ENCODE measurements at regions not wholly inside any gene's neighbourhood (a gene's known extent, or its start where the extent isn't known, plus 50 kb on each side); places are given as distances from the start of the nearest gene placed in this dataset.
A peak's percentile ranks its signal among the peaks of the same experiment; 100 is the strongest.

GRCh38 chr22:49532869-49533802 lies 294.5 kb downstream of the BRD1 start:
- no peak for TF ChIP-seq MYC (IDR thresholded peaks at IDR 0.05; ENCODE audit: low read depth, low read length)
- no peak for TF ChIP-seq CTCF (IDR thresholded peaks at IDR 0.05; ENCODE audit: low read depth, low read length)
- TF ChIP-seq, protein P1, sequence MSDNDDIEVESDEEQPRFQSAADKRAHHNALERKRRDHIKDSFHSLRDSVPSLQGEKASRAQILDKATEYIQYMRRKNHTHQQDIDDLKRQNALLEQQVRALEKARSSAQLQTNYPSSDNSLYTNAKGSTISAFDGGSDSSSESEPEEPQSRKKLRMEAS (IDR thresholded peaks at IDR 0.05; ENCODE audit: low read depth, low read length): no peak
- no peak for TF ChIP-seq POLR2A (IDR thresholded peaks at IDR 0.05; ENCODE audit: extremely low read depth, insufficient read length)
- no peak for DNase-seq (ENCODE audit: low read depth)
- H3K4me3 ChIP-seq (ENCODE audit: low read depth, low read length): no peak overlapping the region

DNA sequence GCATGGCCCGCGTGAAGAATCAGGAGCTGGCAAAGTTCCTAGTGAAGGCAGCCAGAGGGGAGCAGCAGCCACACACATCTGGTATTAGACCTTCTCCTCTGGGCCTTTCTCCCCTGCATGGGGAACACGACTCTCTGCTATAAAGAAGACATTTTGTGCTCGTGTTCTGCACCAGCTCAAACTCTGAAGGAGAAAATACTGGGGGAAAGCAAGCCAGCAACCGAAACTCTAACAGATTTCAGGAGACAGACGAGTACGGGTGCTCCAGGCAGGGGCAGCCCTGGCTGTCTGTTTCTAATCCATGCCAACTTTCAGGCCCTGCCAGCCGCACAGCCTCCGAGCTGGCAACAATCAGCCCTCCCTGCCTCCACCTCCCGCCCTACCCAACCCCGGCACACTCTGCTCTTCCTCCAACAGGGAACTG lies 296.3 kb downstream of the BRD1 start:
- no peak overlapping the region for H3K4me3 ChIP-seq (ENCODE audit: low read depth, low read length)
- no peak for DNase-seq (ENCODE audit: low read depth)
- TF ChIP-seq MYC (IDR thresholded peaks at IDR 0.05; ENCODE audit: low read depth, low read length): no peak
- no peak for TF ChIP-seq CTCF (IDR thresholded peaks at IDR 0.05; ENCODE audit: low read depth, low read length)
- no peak for TF ChIP-seq POLR2A (IDR thresholded peaks at IDR 0.05; ENCODE audit: extremely low read depth, insufficient read length)
- TF ChIP-seq, protein P1 (IDR thresholded peaks at IDR 0.05; ENCODE audit: low read depth, low read length): no peak

DNA sequence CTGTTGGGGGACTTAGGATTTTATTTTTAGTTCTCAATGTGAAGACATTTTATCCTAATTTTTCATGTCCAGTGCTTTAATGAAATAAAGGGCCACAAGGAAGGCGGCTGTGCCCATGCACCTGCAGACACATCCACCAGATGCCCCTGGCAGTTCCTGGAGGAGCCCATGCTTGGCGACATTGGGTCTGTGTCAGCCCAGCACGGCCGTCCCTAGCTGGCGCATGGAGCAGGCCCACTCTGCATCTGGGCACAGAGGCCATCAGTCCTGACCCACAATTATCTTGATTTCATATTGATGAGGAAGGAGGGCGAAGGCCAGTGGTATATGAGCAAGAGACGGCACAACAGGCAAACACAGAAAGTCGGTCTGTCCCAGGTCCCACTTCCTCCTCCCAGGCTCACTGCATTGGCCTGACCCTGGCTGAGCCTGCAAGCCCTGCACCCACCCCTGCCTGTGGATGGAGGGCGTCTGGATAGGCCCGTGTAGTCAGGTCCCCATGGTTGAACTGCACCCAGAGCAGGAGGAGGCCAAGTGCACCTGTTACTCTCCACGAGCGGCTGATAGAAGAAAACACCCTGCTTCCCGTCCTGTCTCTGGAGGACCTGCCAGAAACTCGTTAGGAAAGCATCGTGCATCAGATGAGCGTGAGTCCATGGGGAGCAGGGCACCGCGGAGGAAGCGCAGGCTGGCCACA lies 296.9 kb downstream of the BRD1 start:
- H3K4me3 ChIP-seq (ENCODE audit: low read depth, low read length): no peak overlapping the region
- DNase-seq (ENCODE audit: low read depth): no peak
- TF ChIP-seq, protein P1 (IDR thresholded peaks at IDR 0.05; ENCODE audit: low read depth, low read length): no peak
- TF ChIP-seq POLR2A (IDR thresholded peaks at IDR 0.05; ENCODE audit: extremely low read depth, insufficient read length) (no peak), CTCF (IDR thresholded peaks at IDR 0.05; ENCODE audit: low read depth, low read length) (no peak), MYC (IDR thresholded peaks at IDR 0.05; ENCODE audit: low read depth, low read length) (no peak)

- TF ChIP-seq POLR2A (IDR thresholded peaks at IDR 0.05; ENCODE audit: extremely low read depth, insufficient read length) (no peak), MYC (IDR thresholded peaks at IDR 0.05; ENCODE audit: low read depth, low read length) (no peak), CTCF (IDR thresholded peaks at IDR 0.05; ENCODE audit: low read depth, low read length) (no peak)
- TF ChIP-seq, protein P1 (IDR thresholded peaks at IDR 0.05; ENCODE audit: low read depth, low read length): no peak
- DNase-seq (ENCODE audit: low read depth): no peak
- H3K4me3 ChIP-seq (ENCODE audit: low read depth, low read length): no peak overlapping the region
These were observed 299.3 kb downstream of the BRD1 start for GRCh38 chr22:49528420-49528720.

DNA sequence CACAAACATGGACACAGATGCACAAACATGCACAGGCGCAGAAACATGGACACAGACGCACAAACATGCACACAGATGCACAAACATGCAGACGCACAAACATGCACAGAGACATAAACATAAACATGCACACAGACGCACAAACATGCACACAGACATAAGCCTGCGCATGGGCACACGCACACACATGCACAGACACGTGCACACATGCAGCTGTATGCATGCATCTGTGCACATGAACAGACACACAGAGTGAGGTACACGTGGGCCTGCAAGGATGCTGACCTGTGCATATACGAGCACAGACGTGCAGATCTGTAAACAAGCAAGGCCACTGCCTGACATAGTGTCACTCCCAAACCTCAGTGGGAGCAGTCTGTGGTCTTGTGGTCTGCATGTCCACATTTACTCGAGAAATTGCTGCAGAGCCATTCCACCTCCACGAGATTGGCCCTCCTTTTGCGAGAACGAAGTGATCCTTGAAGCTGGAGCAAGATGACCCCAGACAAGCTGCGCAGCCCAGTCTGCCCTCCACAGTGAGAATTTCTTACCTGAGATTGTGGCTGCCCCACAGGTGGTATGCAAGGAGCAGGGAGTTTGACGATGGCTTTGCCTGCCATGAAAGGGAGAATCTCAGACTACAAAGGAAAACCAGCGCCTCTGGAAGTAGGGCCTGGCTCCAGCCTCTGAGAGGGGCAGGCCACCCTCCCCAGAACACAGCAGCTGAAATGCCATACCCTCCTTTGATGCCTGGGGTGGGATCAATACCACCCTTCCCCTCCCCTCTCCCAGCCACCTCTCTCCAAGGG lies 299.9 kb downstream of the BRD1 start:
- peak overlapping the region; percentile 67 for H3K4me3 ChIP-seq (ENCODE audit: low read depth, low read length)
- peak; percentile 85 for DNase-seq (ENCODE audit: low read depth)
- no peak for TF ChIP-seq CTCF (IDR thresholded peaks at IDR 0.05; ENCODE audit: low read depth, low read length)
- no peak for TF ChIP-seq POLR2A (IDR thresholded peaks at IDR 0.05; ENCODE audit: extremely low read depth, insufficient read length)
- TF ChIP-seq, protein P1 (IDR thresholded peaks at IDR 0.05; ENCODE audit: low read depth, low read length): no peak
- TF ChIP-seq MYC (IDR thresholded peaks at IDR 0.05; ENCODE audit: low read depth, low read length): no peak

All from NB4 (cell line).